HG03139 (cell line): ENCODE measurements at regions not wholly inside any gene's neighbourhood (a gene's known extent, or its start where the extent isn't known, plus 50 kb on each side); places are given as distances from the start of the nearest gene placed in this dataset.

Source experiments
- ATAC-seq: cut with Tn5 transposase; IDR thresholded peaks from one replicate; pipeline ENCODE4 v1.9.1; 2021; ENCODE audit not compliant: unreplicated experiment

GRCh38 chr4:156503119-156503518, 468.5 kb downstream of the PDGFC start:
- ATAC-seq = no peak

- ATAC-seq = no peak
These were observed 469.6 kb downstream of the PDGFC start for GRCh38 chr4:156501962-156502361.

GRCh38 chr4:156499684-156500083, 471.9 kb downstream of the PDGFC start:
- no peak for ATAC-seq

- ATAC-seq = no peak
These were observed 474.1 kb downstream of the PDGFC start for GRCh38 chr4:156497486-156497885.

GRCh38 chr4:156496797-156497196, 474.8 kb downstream of the PDGFC start:
- ATAC-seq = no peak

GRCh38 chr4:156495836-156496235, 475.8 kb downstream of the PDGFC start:
- ATAC-seq = no peak

GRCh38 chr4:156495091-156495490, 476.5 kb downstream of the PDGFC start:
- ATAC-seq = no peak

- ATAC-seq = no peak
These were observed 477.7 kb downstream of the PDGFC start for GRCh38 chr4:156493858-156494257.

- no peak for ATAC-seq
These were observed 484.5 kb downstream of the PDGFC start for GRCh38 chr4:156487107-156487506.

GRCh38 chr4:156481845-156482244, 489.8 kb downstream of the PDGFC start:
- no peak for ATAC-seq

- ATAC-seq = no peak
These were observed 494.0 kb downstream of the PDGFC start for GRCh38 chr4:156477636-156478035.

GRCh38 chr4:156476359-156476758, 495.2 kb downstream of the PDGFC start:
- ATAC-seq = no peak

- no peak for ATAC-seq
These were observed 496.3 kb downstream of the PDGFC start for GRCh38 chr4:156475322-156475721.

- no peak for ATAC-seq
These were observed 498.4 kb downstream of the PDGFC start for GRCh38 chr4:156473151-156473550.

GRCh38 chr4:156472624-156473023, 499.0 kb downstream of the PDGFC start:
- no peak for ATAC-seq

- ATAC-seq = no peak
These were observed 505.9 kb upstream of the CTSO start for GRCh38 chr4:156459584-156459983.

GRCh38 chr4:156456830-156457229, 503.2 kb upstream of the CTSO start:
- ATAC-seq = no peak

- no peak for ATAC-seq
These were observed 489.8 kb upstream of the CTSO start for GRCh38 chr4:156443488-156443887.

- no peak for ATAC-seq
These were observed 489.2 kb upstream of the CTSO start for GRCh38 chr4:156442912-156443311.

- no peak for ATAC-seq
These were observed 486.0 kb upstream of the CTSO start for GRCh38 chr4:156439576-156440200.

- ATAC-seq = no peak
These were observed 484.0 kb upstream of the CTSO start for GRCh38 chr4:156437666-156438065.

- no peak for ATAC-seq
These were observed 468.9 kb upstream of the CTSO start for GRCh38 chr4:156422576-156422975.

- no peak for ATAC-seq
These were observed 467.0 kb upstream of the CTSO start for GRCh38 chr4:156420623-156421022.
